HG02610 (cell line): ENCODE measurements at regions not wholly inside any gene's neighbourhood (a gene's known extent, or its start where the extent isn't known, plus 50 kb on each side); places are given as distances from the start of the nearest gene placed in this dataset.

Source experiments
- ATAC-seq: cut with Tn5 transposase; IDR thresholded peaks from one replicate; pipeline ENCODE4 v1.9.1; 2021; ENCODE audit warnings: mild to moderate bottlenecking, moderate library complexity; ENCODE audit not compliant: unreplicated experiment

DNA sequence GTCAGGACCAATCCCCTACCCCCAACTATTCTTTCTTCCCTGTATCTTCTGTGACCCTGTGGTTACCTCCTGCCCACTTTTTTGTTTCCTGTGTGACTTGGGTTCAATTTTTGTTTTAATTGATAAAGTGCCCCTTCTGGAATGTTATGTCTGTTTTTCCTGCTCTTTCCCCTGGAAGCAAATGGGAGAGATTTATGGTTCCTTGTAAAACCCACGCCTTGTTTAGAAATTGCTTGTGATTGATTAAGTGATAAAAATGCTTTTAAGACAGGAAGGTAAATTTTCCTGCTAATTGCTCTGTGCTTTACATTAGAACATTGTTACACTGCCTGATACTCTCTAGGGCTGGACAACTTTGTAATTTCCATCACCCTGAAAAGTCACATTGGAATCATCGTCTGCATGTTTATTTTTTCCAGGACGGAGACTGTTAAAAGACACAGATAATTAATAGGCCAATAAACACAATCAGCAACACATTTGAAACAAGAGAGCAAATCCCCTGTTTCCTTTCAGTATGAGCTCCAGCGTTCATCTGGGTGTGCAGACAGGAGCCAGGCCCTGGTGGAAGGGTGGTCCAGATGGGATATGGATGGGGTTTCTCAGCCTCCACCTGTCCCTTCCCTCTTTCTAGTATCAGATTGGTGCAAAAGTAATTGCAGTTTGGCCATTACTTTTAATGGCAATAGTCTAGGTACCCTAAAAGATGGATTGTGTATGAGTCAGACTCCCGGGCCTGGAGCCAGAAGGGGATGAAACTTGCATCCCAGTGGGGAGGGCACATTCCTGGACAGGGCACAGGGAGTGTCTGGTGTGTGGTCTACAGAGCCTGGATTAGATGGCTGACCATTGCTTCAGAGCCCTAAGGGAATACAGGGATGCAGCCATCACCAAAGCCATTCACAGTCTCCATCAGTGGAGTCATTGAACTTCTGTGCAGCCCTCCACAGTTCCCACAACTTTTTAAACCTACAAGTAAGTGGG is 58.1 kb upstream of the AGBL1 start:
- no peak for ATAC-seq

DNA sequence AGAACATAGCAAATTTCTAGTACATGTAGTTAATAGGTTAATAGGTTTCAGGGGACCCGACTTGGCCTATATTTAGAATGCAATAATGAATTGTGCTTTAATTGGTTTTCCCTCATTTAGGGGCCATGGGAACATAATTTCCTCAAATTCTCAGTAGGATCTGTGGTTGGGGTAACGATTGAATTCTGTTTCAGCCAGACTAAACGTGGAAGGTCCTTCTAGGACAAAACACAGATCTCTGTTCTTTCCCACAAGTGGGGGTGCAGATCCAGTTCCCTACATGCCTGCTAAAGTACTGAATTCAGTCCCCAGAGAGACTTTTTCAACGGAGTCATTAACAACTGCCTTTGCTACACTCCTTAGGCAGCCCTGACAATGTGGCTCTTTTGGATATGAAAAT is 50.7 kb upstream of the AGBL1 start:
- ATAC-seq, result no peak
